C4-2B (cell line): ENCODE measurements at regions not wholly inside any gene's neighbourhood (a gene's known extent, or its start where the extent isn't known, plus 50 kb on each side); places are given as distances from the start of the nearest gene placed in this dataset.

Experiments
- CTCF ChIP-seq: fragments of 450-650 bp; conservative IDR thresholded peaks from 2 replicates; pipeline ENCODE4 v1.5.1; 2017; ENCODE audit warnings: mild to moderate bottlenecking
- ZFX ChIP-seq: fragments of 450-650 bp; IDR thresholded peaks from 2 replicates; pipeline ENCODE4 v1.6.1; 2017

GRCh38 chr6:132971676-132972075, 157.3 kb downstream of the RPS12 start:
- no peak for TF ChIP-seq CTCF
- TF ChIP-seq ZFX: no peak
